Right ventricle myocardium superior (tissue), 1 donor: ENCODE measurements at regions not wholly inside any gene's neighbourhood (a gene's known extent, or its start where the extent isn't known, plus 50 kb on each side); places are given as distances from the start of the nearest gene placed in this dataset.

Experiments used
- ATAC-seq: fragments of 200-7000 bp; cut with Tn5 transposase; one replicate; pipeline ENCODE4 v1.9.1; 2020; ENCODE audit warnings: mild to moderate bottlenecking; ENCODE audit not compliant: poor library complexity
- DNase-seq: peaks from one replicate; pipeline ENCODE4 v3.0.0-alpha.2; 2020
- intact Hi-C: fragments of 100-400 bp; cut with DNase I; formaldehyde crosslinking; loops from one replicate; pipeline ENCODE4 v1.11.2; 2022
- donor health status: DM: no; HTN: yes; CAD: no; lungs with severe emphysema.

- peak; percentile 95 for ATAC-seq
- intact Hi-C loops: no loop called here
- peak; percentile 70 for DNase-seq
These were observed 53.0 kb upstream of the FUCA2 start for GRCh38 chr6:143564484-143565017.

GRCh38 chr6:143562143-143562542 is 50.6 kb upstream of the FUCA2 start:
- intact Hi-C loops: no loop called here
- ATAC-seq (no peak), DNase-seq (no peak)
